ENCODE measurements at regions not wholly inside any gene's neighbourhood (a gene's known extent, or its start where the extent isn't known, plus 50 kb on each side); places are given as distances from the start of the nearest gene placed in this dataset.
A peak's percentile ranks its signal among the peaks of the same experiment; 100 is the strongest.
"Not testable (repeated sequence)": the region's sequence is repeated elsewhere in the genome, so short reads cannot be mapped to it uniquely, and the experiment has no call there.

- not testable (repeated sequence) for DNase-seq
These were observed 485.6 kb downstream of the ACTR3B start for GRCh38 chr7:153245136-153245535.

DNA sequence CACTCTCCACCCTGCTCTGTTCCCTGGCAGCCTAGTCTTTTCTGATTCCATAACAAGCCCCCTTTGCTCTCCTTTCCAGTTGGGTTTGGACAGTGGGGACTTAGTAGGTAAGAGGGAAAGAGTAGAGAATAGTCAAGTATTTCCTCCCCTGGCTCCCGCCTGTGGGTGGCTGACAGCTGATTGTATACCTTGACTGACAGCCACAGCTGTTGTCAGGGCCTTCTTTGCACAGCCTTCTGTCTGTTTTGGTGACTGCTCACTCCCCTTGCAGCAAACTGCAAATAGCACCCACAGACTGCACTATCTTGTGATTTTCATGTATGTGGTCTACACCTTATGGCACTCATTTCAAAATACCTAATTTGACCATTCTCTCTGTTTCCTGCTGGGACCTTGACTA, 486.3 kb downstream of the ACTR3B start:
- no peak for DNase-seq

GRCh38 chr7:153247926-153248325, 488.4 kb downstream of the ACTR3B start:
- no peak for DNase-seq

GRCh38 chr7:153258686-153259085, 499.1 kb downstream of the ACTR3B start:
- no peak for DNase-seq

DNA sequence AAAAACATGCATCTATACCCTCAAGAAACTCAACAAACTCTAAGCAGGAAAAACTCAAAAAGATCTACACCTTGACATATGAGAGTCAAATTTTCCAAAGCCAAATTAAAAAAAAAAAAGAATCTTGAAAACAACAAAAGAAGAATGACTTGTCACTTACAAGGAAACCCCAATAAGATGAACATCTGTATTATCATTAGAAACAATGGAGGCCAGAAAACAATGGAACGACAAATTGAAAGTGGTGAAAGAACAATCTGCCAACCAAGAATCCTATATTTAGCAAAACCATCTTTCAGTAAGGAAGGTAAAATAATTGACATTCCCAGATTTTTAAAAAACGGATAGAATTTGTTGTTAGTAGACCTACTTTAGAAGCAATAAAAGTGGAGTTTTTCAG, 516.8 kb downstream of the ACTR3B start:
- no peak for DNase-seq

DNA sequence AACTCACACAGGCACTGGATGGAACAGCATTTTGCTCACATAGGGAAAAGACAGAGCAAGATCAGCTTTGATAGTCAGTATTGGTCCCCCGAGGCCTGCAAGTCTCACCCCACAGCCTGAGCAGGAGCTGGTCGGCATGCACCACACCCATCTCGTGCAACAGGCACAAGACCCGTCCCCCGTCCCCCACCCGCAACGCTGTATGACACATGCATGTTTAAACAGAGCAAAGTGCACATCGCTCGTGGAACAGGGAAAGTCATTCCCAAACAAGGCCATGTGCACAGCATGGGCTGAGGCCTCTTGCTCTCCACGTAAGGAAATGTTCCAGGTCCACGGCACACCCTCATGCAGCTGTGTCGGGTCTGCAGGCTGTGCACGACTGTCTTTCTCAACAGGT, 527.2 kb downstream of the ACTR3B start:
- DNase-seq: no peak

DNA sequence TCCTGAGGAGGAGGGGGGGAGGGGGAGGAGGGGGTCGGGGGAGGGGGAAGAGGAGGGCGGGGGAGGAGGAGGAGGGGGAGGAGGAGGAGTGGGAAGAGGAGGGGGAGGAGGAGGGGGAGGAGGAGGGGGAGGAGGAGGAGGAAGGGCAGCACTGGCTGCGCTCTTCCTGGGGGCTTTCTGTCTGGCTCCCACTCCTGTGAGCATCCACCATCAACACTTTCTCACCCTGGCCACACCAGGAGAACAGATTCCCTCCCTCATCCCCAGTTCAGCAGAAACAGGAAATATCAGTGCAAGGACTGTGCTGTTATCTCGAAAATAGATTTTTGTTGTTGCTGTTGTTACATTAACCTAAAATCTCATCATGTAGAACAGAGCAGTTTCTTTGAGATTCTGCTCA, 530.5 kb downstream of the ACTR3B start:
- no peak for DNase-seq

GRCh38 chr7:153297141-153297540, 537.6 kb downstream of the ACTR3B start:
- DNase-seq: no peak

- DNase-seq: no peak
These were observed 542.4 kb downstream of the ACTR3B start for GRCh38 chr7:153301936-153302335.

DNA sequence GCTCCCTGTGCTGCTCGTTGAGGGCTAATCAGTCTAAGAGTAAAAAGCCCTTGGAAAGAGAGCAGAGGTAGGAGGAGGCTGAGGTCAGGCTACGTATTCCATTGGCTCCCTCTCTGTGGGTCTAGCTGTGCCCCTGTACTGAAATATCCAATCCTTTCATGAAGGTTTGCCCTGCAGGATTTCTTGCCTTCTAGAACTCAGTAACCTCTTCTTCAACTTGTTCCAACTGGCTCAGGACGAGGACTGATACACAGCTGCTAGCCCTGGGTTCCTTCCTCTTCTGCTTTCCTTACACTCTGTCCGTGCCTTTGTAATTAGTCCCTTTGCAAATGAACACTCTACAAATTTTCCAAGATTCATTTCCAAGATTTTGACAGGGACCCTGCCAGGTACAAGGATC, 560.5 kb downstream of the ACTR3B start:
- DNase-seq: no peak

GRCh38 chr7:153320681-153321080, 561.1 kb downstream of the ACTR3B start:
- DNase-seq: no peak

- no peak for DNase-seq
These were observed 563.4 kb downstream of the ACTR3B start for GRCh38 chr7:153322991-153323390.

DNA sequence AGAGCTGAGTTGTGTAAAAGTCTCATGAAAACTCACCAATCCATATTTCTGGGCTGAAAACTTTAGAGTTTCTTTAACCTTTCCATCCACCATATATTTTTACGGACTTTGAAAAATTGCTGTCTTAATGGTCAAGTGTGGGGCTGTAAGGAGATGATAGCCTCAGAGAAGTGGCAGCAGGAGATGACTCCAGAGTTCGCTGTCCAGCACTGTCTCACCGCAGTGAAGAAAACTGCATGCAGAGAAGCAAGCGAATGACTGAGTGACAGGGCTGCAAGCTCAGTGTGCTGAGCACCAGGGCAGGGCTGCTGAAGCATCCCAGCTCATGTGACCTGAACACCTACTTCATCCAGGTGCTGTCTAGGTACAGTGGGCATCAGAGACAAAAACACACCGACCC, 564.5 kb downstream of the ACTR3B start:
- DNase-seq: no peak

- DNase-seq: no peak
These were observed 568.1 kb downstream of the ACTR3B start for GRCh38 chr7:153327683-153328082.

GRCh38 chr7:153331427-153331826, 571.9 kb downstream of the ACTR3B start:
- DNase-seq: no peak

DNA sequence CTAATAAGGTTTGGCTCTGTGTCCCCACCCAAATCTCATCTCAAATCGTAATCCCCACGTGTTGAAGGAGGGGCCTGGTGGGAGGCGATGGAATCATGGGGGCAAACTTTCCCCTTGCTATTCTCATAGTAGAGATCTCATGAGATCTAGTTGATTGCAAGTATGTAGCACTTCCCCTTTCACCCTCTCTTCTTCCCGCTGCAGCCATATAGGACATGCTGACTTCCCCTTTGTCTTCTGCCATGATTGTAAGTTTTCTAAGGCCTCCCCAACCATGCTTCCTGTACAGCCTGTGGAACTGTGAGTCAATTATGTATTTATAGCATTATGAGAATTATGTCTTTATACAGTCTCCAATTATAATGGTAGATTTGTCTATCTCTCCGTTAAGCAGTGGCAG, 594.5 kb downstream of the ACTR3B start:
- no peak for DNase-seq

GRCh38 chr7:153370092-153370491, 610.5 kb downstream of the ACTR3B start:
- DNase-seq: no peak

DNA sequence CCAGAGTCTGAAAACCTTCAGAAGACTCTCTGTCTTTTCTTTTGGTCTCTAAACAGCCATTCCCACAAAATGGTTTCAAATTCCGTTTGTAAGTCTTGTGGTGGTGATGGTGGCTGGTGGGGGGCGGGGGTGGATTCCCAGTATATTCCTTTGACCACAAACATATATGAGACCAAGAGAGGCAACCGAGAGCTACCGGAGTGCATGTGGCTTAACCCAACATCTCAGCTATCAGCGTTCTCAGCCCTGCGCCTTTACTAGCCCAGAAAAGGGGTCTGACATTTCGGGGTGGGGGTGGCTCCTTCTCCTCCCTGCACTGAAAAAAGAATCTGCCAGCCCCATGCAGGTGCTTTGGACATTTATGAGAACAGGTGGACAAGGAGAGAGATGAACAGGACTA, 621.1 kb downstream of the ACTR3B start:
- no peak for DNase-seq

GRCh38 chr7:153381275-153382040, 621.9 kb downstream of the ACTR3B start:
- peak; percentile 58 for DNase-seq

DNA sequence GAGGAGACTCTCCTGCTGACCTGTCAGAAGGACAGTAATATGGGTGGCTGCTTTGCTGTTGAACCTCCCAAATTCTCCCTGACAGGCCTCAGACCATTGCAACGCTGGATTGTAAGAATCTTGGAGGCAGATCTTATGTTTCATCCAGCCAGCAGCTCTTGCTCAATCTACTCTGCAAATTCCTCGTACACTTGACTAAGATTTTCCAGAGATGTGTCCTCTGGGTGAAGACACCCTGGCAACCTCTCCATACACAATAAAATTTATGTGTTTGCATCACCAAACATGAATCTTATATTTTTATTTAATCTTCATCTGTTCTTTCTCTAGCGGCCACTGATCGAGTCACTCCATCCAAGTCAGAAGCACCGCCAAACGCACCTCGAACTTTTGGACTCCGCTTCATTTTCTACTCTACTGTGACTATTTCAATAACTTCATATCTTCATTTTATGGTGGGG, 623.1 kb downstream of the ACTR3B start:
- peak; percentile 73 for DNase-seq

- DNase-seq: no peak
These were observed 624.2 kb downstream of the ACTR3B start for GRCh38 chr7:153383781-153384180.

DNA sequence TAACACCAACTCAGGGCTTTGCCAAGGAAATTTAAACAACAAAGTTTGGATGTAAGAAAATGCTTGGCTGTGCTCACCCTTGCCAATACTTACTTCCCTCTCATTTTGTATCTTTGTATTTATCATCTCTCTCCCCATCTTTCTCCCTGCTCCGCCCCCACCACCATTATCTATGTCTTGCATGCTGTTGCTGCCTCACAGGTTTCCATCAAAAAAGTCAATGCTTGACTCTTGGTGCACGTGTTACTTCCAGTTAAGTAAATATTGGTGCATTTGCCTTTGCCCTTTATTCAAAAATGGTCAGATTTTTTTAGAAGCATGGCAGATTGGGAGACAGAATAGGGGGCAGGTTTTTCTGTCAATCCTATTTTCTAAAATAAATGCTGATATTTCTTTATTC, 626.0 kb downstream of the ACTR3B start:
- DNase-seq: no peak

DNA sequence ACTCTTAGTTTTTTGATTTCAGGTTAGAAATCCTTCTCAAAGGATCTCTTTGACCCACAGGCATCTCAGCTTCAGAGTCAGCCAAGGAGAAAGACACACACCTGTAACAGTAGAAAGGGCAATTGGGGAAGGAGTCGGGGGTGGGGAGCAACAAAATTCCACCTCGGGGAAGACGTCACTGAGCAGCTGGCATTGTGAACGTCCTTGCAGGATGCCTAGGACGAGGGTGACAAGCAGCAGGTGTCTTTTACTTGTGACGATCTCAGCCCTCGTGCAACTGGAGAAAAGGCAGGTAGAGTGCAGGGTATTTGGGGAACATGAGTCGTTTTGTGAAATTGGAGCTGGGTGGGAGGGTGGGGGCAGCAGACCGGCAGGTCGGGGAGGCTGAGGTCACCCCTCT, 627.0 kb downstream of the ACTR3B start:
- DNase-seq: no peak

DNA sequence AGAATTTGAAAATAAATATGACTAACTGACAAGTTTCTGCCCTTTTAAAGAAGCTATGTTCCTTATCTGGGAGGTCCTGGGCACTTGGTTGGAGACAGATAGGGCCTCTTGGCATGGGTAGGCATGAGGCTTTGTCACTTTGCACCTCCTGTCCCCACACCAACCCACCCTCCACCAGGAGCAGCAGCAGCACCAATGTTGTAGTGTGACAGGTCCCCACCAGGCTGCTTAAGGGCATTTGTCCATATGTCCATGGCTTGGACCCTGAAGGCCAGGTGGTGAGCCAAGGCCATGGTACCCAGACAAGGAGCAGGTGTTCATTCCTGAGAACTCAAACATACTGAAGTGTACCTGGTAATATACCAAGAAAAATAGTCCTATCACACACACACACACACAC, 629.1 kb downstream of the ACTR3B start:
- DNase-seq: no peak

- no peak for DNase-seq
These were observed 629.7 kb downstream of the ACTR3B start for GRCh38 chr7:153389261-153389660.

Measured in right forelimb (tissue), 1 donor.